22Rv1 (cell line): ENCODE measurements at regions not wholly inside any gene's neighbourhood (a gene's known extent, or its start where the extent isn't known, plus 50 kb on each side); places are given as distances from the start of the nearest gene placed in this dataset.

Experiments
- H3K27ac ChIP-seq: fragments of 450-650 bp; 2 replicates; pipeline ENCODE4 v1.5.1; 2017
- ZFX ChIP-seq: fragments of 450-650 bp; IDR thresholded peaks from 2 replicates; pipeline ENCODE4 v1.6.1; 2017; ENCODE audit warnings: antibody characterized with exemption, borderline replicate concordance
- TF ChIP-seq, protein P1 (sequence below): fragments of 450-650 bp; IDR thresholded peaks from 2 replicates; pipeline ENCODE4 v1.5.1; 2017; ENCODE audit warnings: mild to moderate bottlenecking

DNA sequence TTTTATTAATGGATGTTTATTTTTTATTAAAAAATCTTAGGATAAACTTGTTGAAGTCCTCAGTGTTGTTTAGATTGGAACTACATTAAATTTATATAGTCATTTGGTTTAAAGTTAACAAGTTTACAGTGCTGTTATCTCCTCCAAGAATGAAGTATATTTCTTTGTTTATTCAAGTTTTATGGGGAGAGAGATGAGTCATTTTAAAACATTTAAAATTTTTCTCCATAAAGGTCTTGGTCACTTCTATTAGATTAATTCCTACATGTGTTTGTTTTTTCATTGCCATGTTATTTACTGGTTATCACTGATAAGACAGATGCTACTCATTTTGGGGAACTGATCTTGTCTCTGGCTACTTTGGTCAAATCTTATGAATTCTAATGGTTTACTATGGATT is 429.6 kb downstream of the METTL15 start:
- H3K27ac ChIP-seq: no peak overlapping the region

DNA sequence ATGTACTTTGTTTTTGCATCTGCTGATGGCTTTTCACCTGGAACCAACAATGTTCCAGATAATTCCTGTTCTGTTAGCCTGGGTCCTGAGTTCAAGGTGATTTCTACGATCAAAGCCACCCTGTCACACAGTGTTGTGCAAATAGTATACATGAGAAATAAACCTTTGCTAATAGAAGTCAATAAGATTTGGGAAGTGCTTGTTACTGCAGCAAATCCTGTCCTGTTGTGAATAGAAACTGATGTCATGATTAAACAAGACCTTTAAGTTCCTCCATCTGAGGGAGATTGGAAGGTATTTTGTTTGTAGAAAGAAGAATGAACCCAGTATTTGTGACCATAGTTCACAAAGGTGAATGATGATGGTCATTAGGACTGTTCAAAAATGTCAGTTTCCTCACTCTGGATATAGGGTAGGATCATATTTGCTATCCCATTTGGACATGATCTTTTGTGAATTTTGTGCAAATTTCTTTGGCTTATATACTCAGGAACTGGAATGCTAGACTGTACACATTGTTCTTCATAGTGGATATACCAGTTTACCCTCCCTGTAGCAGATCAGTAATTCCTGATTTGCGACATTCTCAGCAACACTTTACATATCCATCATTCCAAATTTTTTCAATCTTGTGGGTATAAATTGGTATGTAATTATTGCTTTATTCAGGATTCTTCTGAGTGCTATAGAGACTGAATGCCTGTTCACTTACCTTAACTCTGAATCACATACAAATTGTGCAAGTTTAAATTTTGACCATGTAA is 428.5 kb downstream of the METTL15 start:
- TF ChIP-seq ZFX: no peak
- TF ChIP-seq, protein P1, sequence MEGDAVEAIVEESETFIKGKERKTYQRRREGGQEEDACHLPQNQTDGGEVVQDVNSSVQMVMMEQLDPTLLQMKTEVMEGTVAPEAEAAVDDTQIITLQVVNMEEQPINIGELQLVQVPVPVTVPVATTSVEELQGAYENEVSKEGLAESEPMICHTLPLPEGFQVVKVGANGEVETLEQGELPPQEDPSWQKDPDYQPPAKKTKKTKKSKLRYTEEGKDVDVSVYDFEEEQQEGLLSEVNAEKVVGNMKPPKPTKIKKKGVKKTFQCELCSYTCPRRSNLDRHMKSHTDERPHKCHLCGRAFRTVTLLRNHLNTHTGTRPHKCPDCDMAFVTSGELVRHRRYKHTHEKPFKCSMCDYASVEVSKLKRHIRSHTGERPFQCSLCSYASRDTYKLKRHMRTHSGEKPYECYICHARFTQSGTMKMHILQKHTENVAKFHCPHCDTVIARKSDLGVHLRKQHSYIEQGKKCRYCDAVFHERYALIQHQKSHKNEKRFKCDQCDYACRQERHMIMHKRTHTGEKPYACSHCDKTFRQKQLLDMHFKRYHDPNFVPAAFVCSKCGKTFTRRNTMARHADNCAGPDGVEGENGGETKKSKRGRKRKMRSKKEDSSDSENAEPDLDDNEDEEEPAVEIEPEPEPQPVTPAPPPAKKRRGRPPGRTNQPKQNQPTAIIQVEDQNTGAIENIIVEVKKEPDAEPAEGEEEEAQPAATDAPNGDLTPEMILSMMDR: no peak
- H3K27ac ChIP-seq: no peak overlapping the region

More for the DNA sequence above, 429.6 kb downstream of the METTL15 start:
- TF ChIP-seq, protein P1: no peak
- TF ChIP-seq ZFX: no peak

DNA sequence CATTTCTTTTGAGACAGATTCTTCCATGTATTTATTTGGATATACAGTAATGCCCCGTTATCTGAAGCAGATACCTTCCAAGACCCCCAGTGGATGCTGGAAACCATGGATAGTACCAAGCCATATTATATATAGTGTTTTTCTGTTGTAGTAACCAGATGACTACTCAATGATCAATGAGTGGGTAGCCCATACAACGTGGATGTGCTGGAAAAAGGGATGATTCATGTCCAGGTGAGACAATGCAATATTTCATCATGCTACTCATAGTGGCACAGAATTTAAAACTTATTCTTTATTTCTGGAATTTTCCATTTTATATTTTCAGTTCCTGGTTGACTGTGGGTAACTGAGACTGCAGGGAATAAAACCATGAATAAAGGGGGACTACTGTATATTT is 427.5 kb downstream of the METTL15 start:
- H3K27ac ChIP-seq: no peak overlapping the region
- TF ChIP-seq ZFX: no peak
- TF ChIP-seq, protein P1: no peak

DNA sequence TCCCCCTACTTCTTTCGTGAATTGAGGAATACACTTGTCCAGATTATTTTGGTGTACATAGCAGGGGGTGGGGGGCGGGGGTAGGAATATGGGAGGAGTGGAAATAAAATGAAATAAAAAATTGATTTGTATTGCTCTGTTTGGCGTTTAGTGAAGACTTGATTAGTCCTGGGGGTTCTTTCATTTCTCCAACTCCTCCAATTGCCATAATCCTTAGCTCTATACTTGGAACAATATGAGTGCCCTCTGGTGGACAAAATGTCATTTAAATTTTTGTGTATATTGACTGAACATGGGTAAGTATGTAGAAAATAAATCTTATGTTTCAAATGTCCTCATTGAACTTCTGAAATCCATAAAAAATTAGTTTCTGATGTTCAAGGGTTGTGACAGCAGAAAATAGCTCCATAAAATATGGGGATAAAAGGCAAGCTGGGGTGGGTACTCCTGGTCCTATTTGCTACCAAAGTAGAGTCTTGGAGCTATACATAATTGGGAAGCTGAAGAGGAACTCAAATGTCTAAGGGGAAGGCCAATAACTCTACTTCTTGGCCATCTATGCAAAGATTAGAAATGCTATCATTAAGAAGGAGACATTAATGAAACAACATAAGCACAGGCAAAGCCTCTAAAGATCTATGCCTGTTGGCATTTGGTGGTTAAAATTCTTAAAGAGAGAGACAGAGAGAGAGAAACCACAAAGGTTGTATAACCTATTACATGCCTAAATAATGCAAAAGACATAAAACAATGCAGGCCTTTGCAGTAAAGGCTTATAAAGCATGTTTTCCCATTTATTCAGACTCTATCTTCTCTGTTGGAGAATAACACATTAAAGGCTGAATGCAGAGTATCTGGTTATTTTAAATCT is 421.6 kb downstream of the METTL15 start:
- TF ChIP-seq, protein P1: peak; percentile 73
- TF ChIP-seq ZFX: no peak

DNA sequence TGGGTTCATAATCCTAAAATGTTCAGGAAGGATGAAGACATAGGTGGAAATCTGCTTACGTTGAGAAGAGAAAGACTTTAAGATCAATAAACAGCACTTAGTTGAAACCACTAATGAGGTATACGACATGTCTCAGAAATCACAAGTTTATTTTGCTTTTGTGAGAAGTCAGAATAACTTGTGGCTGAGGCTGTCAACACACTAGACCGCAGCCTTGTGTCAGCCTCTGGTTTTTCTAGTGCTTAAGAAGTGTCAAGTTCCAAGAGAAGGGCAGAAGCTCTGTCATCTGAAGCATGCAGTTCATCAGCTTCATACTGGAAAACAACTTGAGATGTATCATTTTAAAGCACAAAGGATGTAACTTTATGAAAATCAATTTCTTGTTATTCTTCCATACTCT is 420.9 kb downstream of the METTL15 start:
- TF ChIP-seq, protein P1: no peak

More for the DNA sequence above, 421.6 kb downstream of the METTL15 start:
- H3K27ac ChIP-seq: no peak overlapping the region

DNA sequence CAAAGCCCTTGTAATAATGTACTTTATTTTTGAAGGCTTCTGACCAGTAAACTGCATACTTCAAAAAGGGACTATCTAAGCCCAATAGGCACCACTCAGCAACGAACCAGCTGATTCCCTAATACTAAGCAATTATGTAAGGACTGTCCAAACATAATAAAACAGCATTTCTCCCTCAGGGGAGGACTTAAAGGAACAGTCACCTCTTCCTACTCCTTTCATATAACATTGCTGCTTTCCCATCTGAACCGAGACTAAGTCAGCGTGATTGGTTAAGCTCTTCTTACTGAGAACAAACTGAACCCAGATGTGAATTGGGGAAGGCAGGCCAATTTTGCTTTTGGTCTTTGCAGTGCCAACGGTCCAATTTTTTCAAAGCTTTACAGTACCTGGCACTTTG is 420.0 kb downstream of the METTL15 start:
- TF ChIP-seq ZFX: no peak
- no peak overlapping the region for H3K27ac ChIP-seq

More for the DNA sequence above, 420.9 kb downstream of the METTL15 start:
- no peak overlapping the region for H3K27ac ChIP-seq

DNA sequence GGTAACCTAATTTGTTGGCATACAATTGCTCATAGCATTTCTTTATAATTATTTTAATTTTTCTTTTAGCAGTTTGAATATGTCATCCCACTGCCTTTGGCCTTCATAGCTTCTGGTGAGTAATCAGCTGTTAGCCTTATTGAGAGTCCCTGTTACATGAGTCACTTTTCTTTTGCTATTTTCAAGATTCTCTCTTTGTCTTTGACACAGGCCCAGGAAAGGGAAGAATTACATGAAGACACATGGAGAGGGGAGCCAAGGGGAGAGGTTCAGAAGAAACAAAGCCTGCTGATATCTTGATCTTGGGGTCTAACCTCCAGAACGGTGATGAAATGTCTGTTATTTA is 418.2 kb downstream of the METTL15 start:
- no peak for TF ChIP-seq ZFX
- TF ChIP-seq, protein P1: no peak
- no peak overlapping the region for H3K27ac ChIP-seq
